Islet of Langerhans (tissue), 1 donor: ENCODE measurements at regions not wholly inside any gene's neighbourhood (a gene's known extent, or its start where the extent isn't known, plus 50 kb on each side); places are given as distances from the start of the nearest gene placed in this dataset.
"Not testable (repeated sequence)": the region's sequence is repeated elsewhere in the genome, so short reads cannot be mapped to it uniquely, and the experiment has no call there.

Experiments used
- FAIRE-seq: peaks from one replicate; lab custom pipeline; 2011; peaks lifted over from hg19 to GRCh38; lab: Jason Lieb, UNC

DNA sequence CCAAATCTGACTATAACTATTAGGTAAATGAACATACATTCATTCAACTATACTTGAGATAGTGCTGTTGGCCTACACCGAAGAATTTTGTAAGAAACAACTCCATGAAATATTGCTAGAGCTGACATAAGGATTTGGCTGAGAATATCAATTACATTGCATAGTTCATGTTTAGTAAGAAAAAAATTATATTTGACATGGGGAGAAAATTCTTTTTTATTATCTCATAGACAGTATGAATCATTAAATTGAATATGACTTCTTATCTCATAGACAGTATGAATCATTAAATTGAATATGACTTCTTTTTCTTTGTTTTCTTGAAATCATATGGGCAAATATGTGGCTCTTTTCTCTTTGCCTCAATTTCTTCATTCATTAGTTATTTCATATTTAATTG lies 212.3 kb upstream of the HSF2 start:
- peak; percentile 33 for FAIRE-seq

DNA sequence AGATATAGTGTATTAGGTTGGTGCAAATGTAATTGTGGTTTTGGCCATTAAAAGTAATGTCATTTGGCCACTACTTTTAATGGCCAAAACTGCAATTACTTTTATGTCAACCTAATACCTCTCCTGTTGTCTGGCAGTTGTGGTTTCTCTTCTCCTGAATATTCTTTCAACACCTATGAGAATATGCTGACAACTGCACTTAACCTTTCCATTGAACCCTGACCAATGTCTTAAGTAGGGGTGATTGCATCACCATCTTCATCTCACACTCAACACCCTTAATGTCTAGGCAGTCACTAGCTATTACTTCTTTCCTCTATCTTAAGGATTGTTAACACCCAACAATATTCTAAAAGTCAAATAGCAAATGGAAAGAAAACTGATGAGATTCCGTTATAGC lies 200.5 kb upstream of the HSF2 start:
- FAIRE-seq: no peak

GRCh38 chr6:122200440-122200839 lies 199.0 kb upstream of the HSF2 start:
- FAIRE-seq: no peak

- FAIRE-seq: no peak
These were observed 196.8 kb upstream of the HSF2 start for GRCh38 chr6:122202576-122203137.

GRCh38 chr6:122207061-122207460 lies 192.4 kb upstream of the HSF2 start:
- FAIRE-seq: no peak

GRCh38 chr6:122207794-122208193 lies 191.7 kb upstream of the HSF2 start:
- no peak for FAIRE-seq

DNA sequence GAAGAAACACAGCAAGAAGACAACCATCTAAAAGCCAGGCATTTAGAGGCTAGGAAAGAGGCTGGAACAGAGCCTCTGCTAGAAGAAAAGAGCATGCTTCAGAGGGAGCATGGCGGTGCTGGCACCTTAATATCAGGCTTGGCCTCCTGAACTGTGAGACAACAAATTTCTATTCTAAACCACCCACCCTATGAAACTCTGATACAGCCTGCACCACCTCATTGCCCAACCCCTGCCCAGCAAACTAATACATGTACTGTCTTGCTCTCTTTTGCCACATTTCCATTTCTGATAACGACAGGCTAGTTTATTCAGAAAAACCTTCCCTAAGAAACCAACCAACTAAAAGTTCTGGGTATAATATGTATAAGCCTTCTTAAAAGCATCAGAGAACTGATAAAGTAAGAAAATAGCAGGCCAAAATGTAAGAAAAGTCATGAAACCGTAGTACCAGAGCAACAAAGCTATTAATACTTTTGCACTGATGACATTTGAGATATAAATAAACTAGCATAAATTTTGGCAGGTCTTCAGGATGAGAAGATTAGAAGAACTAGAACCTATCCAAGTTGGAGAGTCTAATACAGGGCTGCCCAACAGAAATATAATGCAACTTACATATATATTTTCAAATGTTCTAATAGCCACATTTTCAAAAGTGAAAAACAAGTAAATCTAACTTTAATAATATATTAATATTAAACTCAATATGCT lies 184.7 kb upstream of the HSF2 start:
- no peak for FAIRE-seq

GRCh38 chr6:122220254-122220653 lies 179.2 kb upstream of the HSF2 start:
- no peak for FAIRE-seq

- no peak for FAIRE-seq
These were observed 176.7 kb upstream of the HSF2 start for GRCh38 chr6:122222761-122223160.

- no peak for FAIRE-seq
These were observed 176.2 kb upstream of the HSF2 start for GRCh38 chr6:122223251-122223650.

GRCh38 chr6:122238861-122239260 lies 160.6 kb upstream of the HSF2 start:
- no peak for FAIRE-seq

DNA sequence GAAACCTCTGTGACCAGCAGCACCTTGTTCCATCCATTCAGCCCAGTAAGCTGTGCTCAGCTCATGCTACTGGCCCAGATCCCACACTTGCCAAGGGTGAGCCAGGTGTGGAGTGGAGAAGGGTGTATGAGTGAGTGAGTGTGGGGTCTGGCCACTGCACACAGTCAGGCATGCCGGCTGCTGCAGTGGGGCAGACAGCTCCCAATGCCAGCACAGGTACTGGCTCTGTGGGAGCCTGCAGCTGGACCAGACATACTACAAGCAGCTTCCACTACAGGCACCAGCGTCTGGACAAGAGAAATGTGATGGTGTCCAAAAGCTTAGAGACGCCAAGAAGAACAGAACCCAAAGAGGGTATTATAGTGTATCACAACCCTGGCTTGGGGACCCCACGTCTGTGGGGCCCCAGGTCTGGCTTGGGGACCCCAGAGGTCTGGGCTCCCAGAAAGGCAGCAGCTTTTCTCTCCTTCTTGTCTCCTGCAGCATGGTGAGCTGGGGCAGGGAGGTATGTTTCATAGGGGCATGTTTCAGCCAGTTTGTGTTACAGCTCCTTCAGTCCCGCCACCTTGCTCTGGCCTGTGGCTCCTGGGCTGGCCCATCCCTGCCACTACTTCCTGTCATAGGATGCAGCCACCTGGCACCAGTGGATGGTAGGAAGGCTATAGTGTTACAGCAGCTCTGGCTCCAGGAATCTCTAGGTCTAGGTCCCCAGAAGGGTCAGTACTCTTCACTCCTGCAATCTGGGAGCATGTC lies 152.4 kb upstream of the HSF2 start:
- FAIRE-seq: no peak

DNA sequence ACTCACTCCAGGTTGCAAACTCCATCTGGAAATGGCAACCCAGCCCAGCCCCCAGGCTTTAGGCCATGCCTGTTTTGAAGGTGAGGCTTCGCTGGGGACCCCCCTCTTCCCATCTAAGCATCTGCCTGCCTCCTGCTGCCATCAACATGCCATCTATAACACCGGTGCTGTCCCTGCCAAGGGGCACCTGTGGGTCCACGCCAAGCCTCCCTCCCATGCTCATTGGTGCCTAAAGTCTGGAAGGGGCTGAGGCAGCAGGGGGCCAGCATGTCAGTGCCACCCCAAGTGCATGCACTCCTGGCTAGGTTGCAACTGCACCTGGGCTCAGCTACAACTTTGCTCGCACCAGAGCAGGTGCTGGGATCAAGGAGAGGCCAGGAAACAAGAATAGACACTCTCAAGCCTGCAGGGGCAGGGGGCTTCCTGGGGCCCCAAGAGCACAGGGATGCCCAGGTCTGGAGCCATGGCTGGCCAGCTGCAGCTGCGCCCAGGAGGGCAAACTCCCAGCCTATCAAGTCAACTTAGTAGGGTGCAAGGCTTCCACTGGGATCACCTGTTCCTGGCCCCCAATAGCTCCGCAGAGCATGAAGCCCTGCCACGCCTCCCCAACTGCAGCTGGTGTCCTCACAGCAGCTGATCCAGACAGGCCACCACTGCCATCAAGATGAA lies 151.3 kb upstream of the HSF2 start:
- no peak for FAIRE-seq

- FAIRE-seq: no peak
These were observed 150.6 kb upstream of the HSF2 start for GRCh38 chr6:122248844-122249243.

- no peak for FAIRE-seq
These were observed 140.6 kb upstream of the HSF2 start for GRCh38 chr6:122258839-122259238.

DNA sequence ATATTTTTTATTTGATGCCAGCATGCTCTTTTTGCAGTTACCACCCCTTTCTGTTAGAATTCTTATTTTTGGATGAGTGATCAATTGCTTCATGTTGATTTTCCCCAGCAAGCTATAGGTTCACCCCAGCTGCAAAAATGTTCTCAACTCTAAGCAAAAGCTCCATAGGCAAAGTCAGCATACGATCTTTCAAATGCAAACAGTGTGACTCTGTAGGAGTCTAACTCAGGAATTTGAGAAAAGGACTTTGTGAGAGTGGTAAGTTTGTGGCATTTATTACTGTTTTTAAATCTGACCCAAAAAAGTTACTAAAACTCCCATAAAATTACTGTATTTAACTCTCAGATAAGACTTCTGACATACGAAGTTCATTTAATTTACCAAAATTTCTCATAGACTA lies 134.9 kb upstream of the HSF2 start:
- no peak for FAIRE-seq

GRCh38 chr6:122265755-122266154 lies 133.7 kb upstream of the HSF2 start:
- no peak for FAIRE-seq

- no peak for FAIRE-seq
These were observed 131.1 kb upstream of the HSF2 start for GRCh38 chr6:122268394-122268793.

GRCh38 chr6:122276637-122277036 lies 122.8 kb upstream of the HSF2 start:
- FAIRE-seq: no peak

DNA sequence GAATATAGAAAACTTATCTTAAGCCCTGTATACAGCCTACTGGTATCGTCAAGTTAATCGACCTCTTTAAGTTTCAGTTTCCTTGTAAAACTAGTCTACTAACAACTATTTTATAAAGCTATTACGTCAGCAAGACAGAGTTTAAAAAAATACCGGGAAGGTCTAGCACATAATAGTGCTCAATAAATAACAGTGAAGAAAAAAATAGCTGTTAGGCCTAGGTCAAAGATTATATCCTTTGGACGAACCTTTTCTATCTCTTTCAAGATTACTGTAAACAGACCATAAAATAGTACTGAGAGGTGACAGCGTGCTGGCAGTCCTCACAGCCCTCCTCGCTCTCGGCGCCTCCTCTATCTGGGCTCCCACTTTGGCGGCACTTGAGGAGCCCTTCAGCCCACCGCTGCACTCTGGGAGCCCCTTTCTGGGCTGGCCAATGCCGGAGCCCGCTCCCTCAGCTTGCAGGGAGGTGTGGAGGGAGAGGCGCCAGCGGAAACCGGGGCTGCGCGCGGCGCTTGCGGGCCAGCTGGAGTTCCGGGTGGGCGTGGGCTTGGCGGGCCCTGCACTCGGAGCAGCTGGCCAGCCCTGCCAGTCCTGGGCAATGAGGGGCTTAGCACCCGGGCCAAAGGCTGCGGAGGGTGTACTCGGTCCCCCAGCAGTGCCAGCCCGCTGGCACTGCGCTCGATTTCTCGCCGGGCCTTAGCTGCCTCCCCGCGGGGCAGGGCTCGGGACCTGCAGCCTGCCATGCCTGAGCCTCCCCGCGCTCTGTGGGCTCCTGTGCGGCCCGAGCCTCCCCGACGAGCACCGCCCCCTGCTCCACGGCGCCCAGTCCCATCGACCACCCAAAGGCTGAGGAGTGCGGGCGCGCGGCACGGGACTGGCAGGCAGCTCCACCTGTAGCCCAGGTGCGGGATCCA lies 119.1 kb upstream of the HSF2 start:
- FAIRE-seq: not testable (repeated sequence)

GRCh38 chr6:122283884-122284283 lies 115.6 kb upstream of the HSF2 start:
- FAIRE-seq: no peak

GRCh38 chr6:122284848-122285247 lies 114.6 kb upstream of the HSF2 start:
- FAIRE-seq: no peak
